C4-2B (cell line): ENCODE measurements at regions not wholly inside any gene's neighbourhood (a gene's known extent, or its start where the extent isn't known, plus 50 kb on each side); places are given as distances from the start of the nearest gene placed in this dataset.

Source experiments
- H3K27ac ChIP-seq: fragments of 450-650 bp; 2 replicates; pipeline ENCODE4 v1.5.1; 2017
- CTCF ChIP-seq: fragments of 450-650 bp; conservative IDR thresholded peaks from 2 replicates; pipeline ENCODE4 v1.5.1; 2017; ENCODE audit warnings: mild to moderate bottlenecking
- ZFX ChIP-seq: fragments of 450-650 bp; IDR thresholded peaks from 2 replicates; pipeline ENCODE4 v1.6.1; 2017

- TF ChIP-seq ZFX (no peak), CTCF (no peak)
- H3K27ac ChIP-seq = no peak overlapping the region
Measured at GRCh38 chr4:86543560-86544309, 50.4 kb upstream of the PTPN13 start.

- H3K27ac ChIP-seq = no peak overlapping the region
- TF ChIP-seq CTCF = no peak
- no peak for TF ChIP-seq ZFX
Measured at GRCh38 chr4:86544310-86544966, 49.7 kb upstream of the PTPN13 start.
